Femur (tissue), 1 donor: ENCODE measurements at regions not wholly inside any gene's neighbourhood (a gene's known extent, or its start where the extent isn't known, plus 50 kb on each side); places are given as distances from the start of the nearest gene placed in this dataset.
"Not testable (repeated sequence)": the region's sequence is repeated elsewhere in the genome, so short reads cannot be mapped to it uniquely, and the experiment has no call there.

Experiments used
- DNase-seq: peaks from one replicate; pipeline ENCODE4 v3.0.0-alpha.2; 2017

DNA sequence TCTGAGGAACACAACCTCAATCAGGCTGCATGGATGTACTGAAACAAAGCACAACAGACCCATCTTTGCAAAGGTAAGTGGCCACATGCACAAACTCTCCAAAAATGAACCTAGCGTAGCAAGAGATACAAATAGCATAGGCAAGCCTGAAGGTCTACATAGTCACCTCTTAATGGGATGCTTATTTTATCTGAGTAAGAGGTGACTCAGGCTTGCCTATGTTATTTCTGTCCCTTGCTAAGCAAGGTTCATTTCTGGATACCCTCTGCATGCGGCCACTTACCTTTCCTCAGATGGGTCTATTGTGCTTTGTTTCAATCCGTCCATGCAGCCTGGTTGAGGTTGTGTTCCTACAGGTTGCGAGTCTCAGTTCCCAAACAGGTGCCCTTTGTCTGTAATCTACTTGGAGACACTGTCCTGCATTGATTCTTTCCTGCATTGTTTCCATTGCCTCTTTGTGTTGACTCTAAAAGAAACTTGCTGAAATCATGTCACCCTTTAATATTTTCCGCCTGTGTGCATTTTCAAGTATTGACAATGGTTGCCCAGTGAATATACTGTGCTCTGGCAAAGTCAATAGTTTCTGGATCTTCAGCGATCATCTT, 291.8 kb upstream of the LYZL1 start:
- DNase-seq: no peak

GRCh38 chr10:28997734-28998133, 291.1 kb upstream of the LYZL1 start:
- DNase-seq: no peak

GRCh38 chr10:29001801-29002200, 287.1 kb upstream of the LYZL1 start:
- no peak for DNase-seq

DNA sequence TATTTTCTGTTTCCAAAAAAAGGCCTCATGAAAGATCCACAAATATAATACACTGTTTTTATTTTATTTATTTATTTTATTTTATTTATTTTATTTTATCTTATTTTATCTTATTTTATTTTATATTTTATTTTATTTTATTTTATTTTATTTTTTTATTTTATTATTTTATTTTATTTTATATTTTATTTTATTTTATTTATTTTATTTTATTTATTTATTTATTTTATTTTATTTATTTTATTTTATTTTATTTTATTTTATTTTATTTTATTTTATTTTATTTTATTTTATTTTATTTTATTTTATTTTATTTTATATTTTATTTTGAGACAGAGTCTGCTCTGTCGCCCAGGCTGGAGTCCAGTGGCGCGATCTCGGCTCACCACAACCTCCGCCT, 285.9 kb upstream of the LYZL1 start:
- not testable (repeated sequence) for DNase-seq

- no peak for DNase-seq
These were observed 282.9 kb upstream of the LYZL1 start for GRCh38 chr10:29005988-29006387.

GRCh38 chr10:29007370-29007747, 281.5 kb upstream of the LYZL1 start:
- no peak for DNase-seq

DNA sequence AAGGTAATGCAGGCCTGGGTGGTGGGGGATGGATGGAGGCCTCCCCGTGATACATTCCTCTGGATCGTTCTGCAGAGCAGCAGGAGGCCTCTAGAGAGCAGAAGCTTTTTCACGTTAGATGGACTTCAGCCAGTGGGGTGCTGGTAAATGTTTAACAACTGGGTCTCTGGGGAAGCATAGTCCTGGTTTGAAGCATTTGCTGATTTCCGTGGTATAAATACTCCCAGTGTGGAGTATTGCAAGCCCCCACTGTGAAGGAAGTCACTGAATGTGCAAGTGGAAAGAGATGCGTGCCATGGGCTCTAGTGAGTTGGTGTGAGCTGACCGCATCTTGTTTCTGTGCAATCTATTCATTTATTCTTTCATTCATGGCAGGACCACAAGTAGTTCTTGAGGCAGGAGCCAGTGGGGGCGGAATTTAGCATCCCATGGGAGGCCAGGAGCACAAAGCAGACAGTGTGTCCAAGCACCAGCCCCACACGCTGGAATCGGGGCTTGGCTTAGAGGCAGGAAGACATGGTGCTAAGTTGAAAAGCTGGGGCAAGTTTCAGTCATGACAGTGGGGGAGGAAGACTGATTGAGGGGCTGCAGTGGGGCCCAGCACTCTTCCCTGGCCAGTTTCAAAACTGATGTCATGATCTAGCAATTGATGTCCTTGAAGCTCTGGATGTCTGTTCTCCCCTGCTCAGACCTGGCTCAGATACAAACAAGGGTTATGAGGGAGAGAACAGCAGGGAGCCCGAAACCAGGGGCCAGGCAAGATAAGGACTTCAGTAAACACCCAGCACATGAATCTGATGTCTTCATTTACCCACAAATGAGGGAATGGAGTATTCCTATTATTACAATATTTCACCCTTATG, 280.9 kb upstream of the LYZL1 start:
- peak; percentile 60 for DNase-seq

- DNase-seq: no peak
These were observed 279.4 kb upstream of the LYZL1 start for GRCh38 chr10:29009464-29009863.

DNA sequence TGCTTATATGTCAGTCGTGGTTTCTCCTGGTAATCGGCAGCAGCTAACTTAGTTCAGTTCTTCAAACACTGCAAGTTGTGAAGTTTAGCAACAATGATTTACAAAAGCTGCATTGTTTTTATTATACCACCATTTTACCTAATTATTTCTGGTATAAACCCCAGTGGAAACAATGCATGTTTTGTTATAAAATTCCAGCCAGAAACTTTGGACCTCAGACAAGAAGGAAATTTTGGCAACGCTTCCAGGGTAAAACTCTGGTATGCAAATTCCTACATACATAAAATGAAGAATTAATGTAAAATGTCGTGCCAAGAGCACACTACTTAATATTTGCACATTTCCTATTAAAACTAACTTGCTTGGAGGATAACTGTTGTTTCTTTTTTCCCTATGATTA, 277.4 kb upstream of the LYZL1 start:
- no peak for DNase-seq

DNA sequence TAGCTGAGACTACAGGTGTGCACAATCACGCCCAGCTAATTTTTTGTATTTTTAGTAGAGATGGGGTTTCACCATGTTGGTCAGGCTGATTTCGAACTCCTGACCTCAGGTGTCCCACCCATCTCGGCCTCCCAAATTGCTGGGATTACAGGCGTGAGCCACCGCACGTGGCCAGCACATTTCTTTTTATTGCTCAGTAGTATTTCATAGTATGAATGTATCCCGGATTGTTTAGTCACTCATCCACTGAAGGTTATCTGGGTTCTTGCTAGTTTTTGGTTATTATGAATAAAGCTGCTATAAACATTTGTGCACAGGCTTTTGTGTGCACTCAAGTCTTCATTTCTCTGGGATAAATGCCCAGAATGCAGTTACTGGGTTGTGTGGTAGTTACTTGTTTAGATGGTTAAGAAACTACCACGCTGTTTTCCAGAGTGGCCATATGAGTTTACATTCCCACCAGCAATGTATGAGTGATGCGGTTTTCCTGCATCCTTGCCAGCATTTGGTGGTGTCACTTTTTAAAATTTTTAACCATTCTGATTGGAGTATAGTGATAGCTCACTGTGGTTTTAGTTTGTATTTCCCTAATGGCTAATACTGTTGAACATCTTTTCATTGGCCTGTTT, 275.8 kb upstream of the LYZL1 start:
- DNase-seq: no peak

GRCh38 chr10:29021591-29021990, 267.3 kb upstream of the LYZL1 start:
- no peak for DNase-seq

GRCh38 chr10:29022513-29022912, 266.4 kb upstream of the LYZL1 start:
- no peak for DNase-seq

GRCh38 chr10:29023678-29024077, 265.2 kb upstream of the LYZL1 start:
- no peak for DNase-seq

DNA sequence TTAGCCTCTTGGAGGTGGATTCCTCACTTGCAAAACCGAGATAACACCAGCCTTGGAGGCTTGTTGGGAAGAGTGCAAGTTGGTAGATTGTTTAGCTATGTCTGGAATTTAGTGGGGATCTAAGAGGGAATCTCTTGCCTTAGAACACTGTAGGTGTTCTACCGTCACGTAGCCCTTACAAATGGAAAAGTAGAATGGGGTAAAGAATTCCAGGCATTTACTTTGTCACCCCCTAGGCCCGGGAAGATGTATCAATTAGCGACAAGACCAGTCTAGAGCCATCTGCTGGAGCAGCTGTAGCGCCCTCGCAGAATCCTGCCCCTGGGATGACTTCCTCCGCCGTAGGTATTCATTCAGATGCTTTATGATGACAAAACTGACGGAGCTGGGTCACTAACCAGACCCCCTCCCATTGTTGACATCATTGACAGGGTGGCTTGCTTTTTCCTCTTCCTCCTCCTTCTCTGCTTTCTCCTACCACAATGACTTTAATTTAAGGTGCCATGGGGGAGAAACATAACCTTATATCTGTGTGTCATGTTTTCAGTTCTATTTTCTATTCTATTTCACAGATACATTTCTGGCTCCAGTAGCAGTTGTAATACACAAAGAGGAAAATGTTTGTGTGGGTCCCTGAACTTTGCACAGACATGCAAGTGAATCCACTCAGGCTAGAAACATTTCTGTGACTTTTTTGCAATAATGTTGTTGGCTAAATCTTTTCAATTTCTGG, 262.6 kb upstream of the LYZL1 start:
- DNase-seq: no peak

DNA sequence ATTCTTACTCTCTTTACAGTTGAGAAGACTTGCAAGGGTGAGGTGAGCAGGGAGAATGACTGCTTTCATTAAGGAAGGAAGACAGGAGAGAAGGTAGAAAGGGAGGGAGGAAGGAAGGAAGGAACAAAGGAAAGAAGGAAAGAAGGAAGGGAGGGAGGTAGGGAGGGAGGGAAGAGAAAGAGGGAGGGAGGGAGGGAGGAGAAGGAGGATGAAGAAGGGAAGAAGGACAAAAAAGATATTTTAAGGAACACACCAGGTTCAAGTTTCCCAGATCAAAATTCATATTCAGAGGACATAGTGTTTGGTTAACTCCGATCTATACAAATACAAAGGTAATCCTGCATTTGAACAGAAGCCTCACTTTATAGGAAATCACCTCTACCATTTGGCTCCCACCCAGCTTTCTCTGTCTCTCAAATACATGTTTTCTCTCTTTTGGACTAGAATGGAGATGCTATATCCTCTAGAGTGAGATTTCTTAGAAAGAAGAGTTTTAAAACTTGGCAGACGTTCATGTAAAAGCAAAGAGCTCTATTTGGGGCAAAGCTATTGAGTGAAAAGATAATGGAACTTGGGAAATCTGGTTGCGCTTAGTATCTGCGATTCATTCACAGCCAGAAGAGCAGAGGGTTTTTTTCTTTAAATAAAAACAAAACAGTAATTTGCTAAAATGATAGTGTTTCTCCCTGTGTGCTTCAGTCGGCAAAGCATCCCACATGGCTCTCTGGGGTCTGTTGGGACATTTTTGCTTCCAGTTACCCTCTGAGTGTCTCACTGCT, 261.9 kb upstream of the LYZL1 start:
- no peak for DNase-seq

DNA sequence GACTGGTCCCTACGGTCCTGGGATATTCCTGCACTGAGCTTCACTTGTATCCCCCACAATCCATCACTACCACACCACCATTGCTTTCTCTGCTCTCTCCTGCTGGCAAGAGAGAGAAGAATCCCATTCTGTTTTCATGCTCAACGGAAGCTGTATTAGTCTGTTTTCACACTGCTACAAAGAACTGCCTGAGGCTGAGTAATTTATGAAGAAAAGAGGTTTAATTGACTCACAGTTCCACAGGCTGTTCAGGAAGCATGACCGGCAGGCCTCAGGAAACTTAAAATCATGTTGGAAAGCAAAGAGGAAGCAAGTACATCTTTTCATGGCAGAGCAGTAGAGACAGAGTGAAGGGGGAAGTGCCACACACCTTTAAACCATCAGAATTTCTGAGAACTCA, 260.4 kb upstream of the LYZL1 start:
- DNase-seq: no peak

GRCh38 chr10:29030900-29031299, 258.0 kb upstream of the LYZL1 start:
- DNase-seq: no peak

DNA sequence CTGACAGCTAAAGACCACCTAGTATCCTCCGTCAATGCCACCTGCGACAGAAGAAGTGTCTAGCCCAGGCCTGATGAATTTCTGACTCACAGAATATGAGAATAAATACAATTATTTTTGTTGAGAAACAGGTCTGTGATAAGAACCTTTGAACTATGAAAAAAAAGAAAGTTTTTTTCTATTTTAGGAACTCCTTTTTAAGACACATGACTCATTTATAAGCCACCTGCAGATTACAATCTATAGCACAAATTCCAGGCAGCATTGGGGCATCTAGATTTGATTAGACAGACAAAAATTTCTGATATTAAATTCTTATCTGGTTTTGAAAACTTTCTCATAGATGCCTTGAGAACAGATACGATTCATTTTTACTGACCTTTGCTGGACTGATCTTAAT, 256.7 kb upstream of the LYZL1 start:
- no peak for DNase-seq

DNA sequence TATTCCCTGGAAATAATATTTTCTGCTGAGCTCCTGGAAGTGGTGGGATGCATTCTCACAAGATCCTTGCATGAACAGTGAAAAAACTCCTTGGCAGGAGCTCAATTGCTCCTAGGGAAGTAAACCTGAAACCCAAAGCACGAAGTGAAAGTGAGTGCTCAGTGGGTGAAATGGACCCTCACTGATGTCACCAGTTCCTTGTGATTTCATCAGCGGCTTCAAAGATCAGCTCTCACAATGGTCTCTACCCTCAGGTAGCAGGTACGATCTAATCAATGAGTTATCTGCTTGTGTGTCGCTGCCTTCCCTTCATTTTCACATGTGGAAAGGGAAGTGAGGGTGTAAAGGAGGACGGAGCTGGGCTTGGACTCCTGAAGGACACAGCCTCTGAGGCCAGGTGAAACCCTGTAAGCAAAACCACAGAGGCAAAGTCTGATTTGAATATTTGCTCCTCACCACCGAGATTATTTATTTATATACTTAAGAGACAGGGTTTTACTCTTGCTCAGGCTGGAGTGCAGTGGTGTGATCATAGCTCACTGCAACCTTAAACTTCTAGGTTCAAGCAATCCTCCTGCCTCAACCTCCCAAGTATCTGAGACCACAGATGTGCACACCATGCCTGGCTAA, 255.4 kb upstream of the LYZL1 start:
- no peak for DNase-seq

GRCh38 chr10:29034592-29034991, 254.3 kb upstream of the LYZL1 start:
- DNase-seq: no peak

- DNase-seq: no peak
These were observed 253.1 kb upstream of the LYZL1 start for GRCh38 chr10:29035721-29036120.
